Kidney epithelial cell (primary cell): ENCODE measurements at regions not wholly inside any gene's neighbourhood (a gene's known extent, or its start where the extent isn't known, plus 50 kb on each side); places are given as distances from the start of the nearest gene placed in this dataset.

Experiments
- DNase-seq: peaks from one replicate; pipeline ENCODE4 v3.0.0-alpha.2; 2010; ENCODE audit warnings: low read depth
- H3K27me3 ChIP-seq: 2 replicates; pipeline ENCODE4 v1.6.0; 2011; ENCODE audit warnings: low read length; ENCODE audit not compliant: control insufficient read depth, insufficient read depth
- H3K36me3 ChIP-seq: 2 replicates; pipeline ENCODE4 v1.5.1; 2011; ENCODE audit warnings: low read length; ENCODE audit not compliant: control insufficient read depth, insufficient read depth
- H3K4me3 ChIP-seq: 2 replicates; pipeline ENCODE4 v1.5.1; 2011; ENCODE audit warnings: low read depth, mild to moderate bottlenecking, control low read depth, low read length
- CTCF ChIP-seq: IDR thresholded peaks from 2 replicates; pipeline ENCODE4 v1.5.1; 2011; ENCODE audit warnings: mild to moderate bottlenecking, moderate library complexity, low read length, control low read depth, inconsistent platforms; ENCODE audit not compliant: insufficient read depth, poor library complexity, severe bottlenecking

GRCh38 chr1:118275472-118276115 lies 90.6 kb upstream of the SPAG17 start:
- Histone ChIP-seq H3K36me3 (no peaks in the 10 kb centered on the region), H3K27me3 (no peaks in the 10 kb centered on the region), H3K4me3 (no peak overlapping the region)
- no peak for TF ChIP-seq CTCF
- DNase-seq = no peak

- DNase-seq = no peak
- H3K4me3 ChIP-seq = no peak overlapping the region
- no peaks in the 10 kb centered on the region for H3K36me3 ChIP-seq
- no peak for TF ChIP-seq CTCF
- no peaks in the 10 kb centered on the region for H3K27me3 ChIP-seq
Observed at GRCh38 chr1:118272884-118273283, 87.9 kb upstream of the SPAG17 start.

- Histone ChIP-seq H3K36me3 (no peaks in the 10 kb centered on the region), H3K27me3 (no peaks in the 10 kb centered on the region), H3K4me3 (no peak overlapping the region)
- DNase-seq = no peak
- no peak for TF ChIP-seq CTCF
Observed at GRCh38 chr1:118271883-118272282, 86.9 kb upstream of the SPAG17 start.

GRCh38 chr1:118269598-118269997 lies 84.6 kb upstream of the SPAG17 start:
- Histone ChIP-seq H3K36me3 (no peaks in the 10 kb centered on the region), H3K27me3 (no peaks in the 10 kb centered on the region), H3K4me3 (no peak overlapping the region)
- no peak for DNase-seq
- no peak for TF ChIP-seq CTCF

GRCh38 chr1:118266436-118266835 lies 81.4 kb upstream of the SPAG17 start:
- H3K27me3 ChIP-seq = no peaks in the 10 kb centered on the region
- DNase-seq = peak; percentile 42
- H3K4me3 ChIP-seq = no peak overlapping the region
- no peaks in the 10 kb centered on the region for H3K36me3 ChIP-seq
- TF ChIP-seq CTCF = no peak

- H3K27me3 ChIP-seq = no peaks in the 10 kb centered on the region
- H3K36me3 ChIP-seq = no peaks in the 10 kb centered on the region
- TF ChIP-seq CTCF = no peak
- H3K4me3 ChIP-seq = no peak overlapping the region
- no peak for DNase-seq
Observed at GRCh38 chr1:118264343-118264742, 79.3 kb upstream of the SPAG17 start.
